ENCODE measurements at regions not wholly inside any gene's neighbourhood (a gene's known extent, or its start where the extent isn't known, plus 50 kb on each side); places are given as distances from the start of the nearest gene placed in this dataset.

- peak in 2 of 5 donors; percentile 68 to 84 for DNase-seq
- Histone ChIP-seq H3K36me3 (no peaks in the 10 kb centered on the region), H3K9me3 (no peaks in the 10 kb centered on the region), H3K27ac (no peak overlapping the region), H3K4me3 (no peak overlapping the region), H3K27me3 (no peaks in the 10 kb centered on the region), H3K4me1 (no peaks in the 10 kb centered on the region)
- TF ChIP-seq CTCF (IDR thresholded peaks at IDR 0.05) (no peak), POLR2A (IDR thresholded peaks at IDR 0.05) (no peak)
- intact Hi-C loops (cut with DNase I), result loop anchor here in 5 of 10 donors (5.0 to 10.0 kb wide), 3 partner anchors 54 to 433 kb away; partner anchors contain the start of gene RBPJ (in 2 of the 5)
- ATAC-seq, result peak; percentile 88 to 97 (median 95)
- 43 to 67% (median 59%) methylated on average over 3 of the region's 3 CpGs for WGBS, 4 donors
Measured at GRCh38 chr4:25981749-25982148, 67.7 kb downstream of the SMIM20 start.

GRCh38 chr4:25982962-25983361 is 68.9 kb downstream of the SMIM20 start:
- Histone ChIP-seq H3K4me1 (peaks cover 0 to 3% (median 0%) of the 10 kb centered on the region in 12 donors), H3K27me3 (no peaks in the 10 kb centered on the region), H3K27ac (no peak overlapping the region), H3K36me3 (no peaks in the 10 kb centered on the region), H3K9me3 (no peaks in the 10 kb centered on the region), H3K4me3 (no peak overlapping the region)
- DNase-seq (no peak), ATAC-seq (no peak)
- no peak for TF ChIP-seq POLR2A (IDR thresholded peaks at IDR 0.05)
- TF ChIP-seq CTCF (IDR thresholded peaks at IDR 0.05), result no peak
- 73 to 77% (median 76%) methylated on average over 7 of the region's 7 CpGs for WGBS, 4 donors
- intact Hi-C loops (cut with DNase I), result loop anchor here in 5 of 10 donors (5.0 to 10.0 kb wide), 3 partner anchors 56 to 432 kb away; partner anchors contain the start of gene RBPJ (in 2 of the 5)

- DNase-seq (peak in 1 of 5 donors; percentile 13), ATAC-seq (no peak)
- H3K36me3 ChIP-seq, result no peaks in the 10 kb centered on the region
- peaks cover 0 to 6% (median 0%) of the 10 kb centered on the region in 12 donors for H3K4me1 ChIP-seq
- no peak overlapping the region for H3K4me3 ChIP-seq
- intact Hi-C loops (cut with DNase I), result loop anchor here in 5 of 10 donors (5.0 to 10.0 kb wide), 3 partner anchors 57 to 431 kb away; partner anchors contain the start of gene RBPJ (in 2 of the 5)
- WGBS, 4 donors, result 80 to 87% (median 81%) methylated on average over 6 of the region's 6 CpGs
- TF ChIP-seq CTCF (IDR thresholded peaks at IDR 0.05), result no peak
- TF ChIP-seq POLR2A (IDR thresholded peaks at IDR 0.05), result no peak
- H3K27me3 ChIP-seq, result no peaks in the 10 kb centered on the region
- no peaks in the 10 kb centered on the region for H3K9me3 ChIP-seq
- H3K27ac ChIP-seq, result no peak overlapping the region
Measured at GRCh38 chr4:25984266-25984665, 70.2 kb downstream of the SMIM20 start.

DNA sequence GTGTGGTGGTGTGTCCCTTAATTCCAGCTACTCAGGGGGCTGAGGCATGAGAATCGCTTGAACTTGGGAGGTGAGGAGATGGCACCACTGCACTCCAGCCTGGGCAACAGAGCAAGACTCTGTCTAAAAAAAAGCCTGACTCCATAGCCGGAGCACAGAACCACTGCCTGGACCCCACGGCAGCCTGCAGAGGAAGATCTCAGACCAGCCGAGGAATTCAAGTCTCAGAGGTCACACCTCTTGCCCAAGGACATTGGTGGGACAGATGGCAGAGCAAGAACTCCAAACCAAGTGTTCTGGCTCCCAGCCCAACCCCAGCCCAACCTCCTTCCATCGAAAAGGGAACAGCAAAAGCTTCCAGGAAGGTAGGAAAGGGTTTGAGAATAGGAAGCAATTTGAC is 70.8 kb downstream of the SMIM20 start:
- Histone ChIP-seq H3K4me1 (peaks cover 0 to 6% (median 0%) of the 10 kb centered on the region in 12 donors), H3K27ac (peak overlapping the region in 1 of 12 donors; percentile 18), H3K27me3 (no peaks in the 10 kb centered on the region), H3K4me3 (no peak overlapping the region), H3K9me3 (no peaks in the 10 kb centered on the region), H3K36me3 (no peaks in the 10 kb centered on the region)
- 66 to 77% (median 75%) methylated on average over 4 to 5 of the region's 5 CpGs for WGBS, 4 donors
- no peak for TF ChIP-seq POLR2A (IDR thresholded peaks at IDR 0.05)
- TF ChIP-seq CTCF (IDR thresholded peaks at IDR 0.05), result no peak
- DNase-seq, result peak in 1 of 5 donors; percentile 12
- intact Hi-C loops (cut with DNase I), result loop anchor here in 8 of 10 donors (5.0 to 10.0 kb wide), 4 partner anchors 57 to 430 kb away; partner anchors contain the start of gene RBPJ (in 2 of the 8)
- no peak for ATAC-seq

Data from heart left ventricle (tissue), 16 donors.